ENCODE measurements at regions not wholly inside any gene's neighbourhood (a gene's known extent, or its start where the extent isn't known, plus 50 kb on each side); places are given as distances from the start of the nearest gene placed in this dataset.

DNA sequence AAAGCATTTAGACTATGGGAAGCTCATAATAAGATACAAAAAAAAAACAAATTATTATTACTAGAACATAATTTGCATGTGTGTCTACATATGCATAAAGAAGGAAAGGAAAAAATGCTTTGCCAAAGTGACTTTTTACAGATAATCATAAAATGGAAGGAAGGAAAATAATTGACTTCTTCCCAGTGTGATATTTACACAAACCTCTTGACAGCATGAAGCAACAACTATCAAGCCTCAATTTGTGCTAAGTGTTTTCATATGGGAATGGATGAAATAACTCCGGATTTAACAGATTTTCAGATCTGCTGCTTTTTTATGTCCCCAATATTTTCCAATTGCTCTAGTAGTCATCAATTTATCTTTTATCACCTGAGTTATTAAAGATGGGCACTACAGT, 275.9 kb upstream of the REG3G start:
- Histone ChIP-seq H4K91ac (ENCODE audit: insufficient read depth, low read depth, low read length) (no peak overlapping the region), H3K9me1 (ENCODE audit: insufficient read depth, low read length) (no peaks in the 10 kb centered on the region), H3K9ac (ENCODE audit: low read depth, low read length) (no peak overlapping the region), H2BK5ac (ENCODE audit: low read depth, low read length, poor library complexity, severe bottlenecking) (no peak overlapping the region), H3K56ac (ENCODE audit: extremely low read depth, insufficient read depth, low read length) (no peak overlapping the region), H3K36me3 (ENCODE audit: control insufficient read depth, insufficient read depth, low read length) (no peaks in the 10 kb centered on the region), H2BK20ac (ENCODE audit: low read depth, low read length) (no peak overlapping the region), H3K4me1 (ENCODE audit: control insufficient read depth, insufficient read depth, low read length) (no peaks in the 10 kb centered on the region), H2AFZ (replicated peaks; ENCODE audit: low read length, poor library complexity) (no peak overlapping the region), H2BK120ac (ENCODE audit: low read depth, low read length) (no peak overlapping the region), H3K23ac (ENCODE audit: low read depth, low read length) (no peak overlapping the region), H3K4me3 (ENCODE audit: insufficient read depth, low read depth, low read length) (no peak overlapping the region), H4K5ac (ENCODE audit: low read depth, low read length) (no peak overlapping the region), H3K4me2 (ENCODE audit: low read depth, low read length) (no peak overlapping the region), H4K8ac (ENCODE audit: low read depth in 2 of 2, low read length in 2 of 2) (no peak overlapping the region), H4K20me1 (ENCODE audit: insufficient read depth, low read length) (no peaks in the 10 kb centered on the region), H3K27ac (ENCODE audit: insufficient read depth, low read length) (no peak overlapping the region), H3K27me3 (ENCODE audit: control insufficient read depth, insufficient read depth, low read length) (no peaks in the 10 kb centered on the region), H3K4ac (ENCODE audit: low read depth, low read length) (no peak overlapping the region), H3K79me1 (ENCODE audit: low read depth in 1 of 2, low read length in 2 of 2) (no peaks in the 10 kb centered on the region), H3K14ac (replicated peaks; ENCODE audit: low read depth, low read length) (no peak overlapping the region), H3K18ac (ENCODE audit: low read depth, low read length) (no peak overlapping the region), H2AK5ac (ENCODE audit: low read depth, low read length) (no peak overlapping the region), H2BK15ac (ENCODE audit: low read depth, low read length) (no peak overlapping the region), H2AK9ac (replicated peaks; ENCODE audit: low read depth, low read length, poor library complexity) (no peak overlapping the region), H3K9me3 (ENCODE audit: control insufficient read depth, insufficient read depth, low read length) (no peaks in the 10 kb centered on the region)
- in situ Hi-C loops (cut with MboI; ENCODE audit: low sequenced_read_pairs) = no loop called here
- no peak for DNase-seq
- dilution Hi-C loops (cut with HindIII; ENCODE audit: low sequenced_read_pairs, unreplicated experiment) = no loop called here
- TF ChIP-seq RFX5 (IDR thresholded peaks at IDR 0.05; ENCODE audit: low read depth, low read length) (no peak), RCOR1 (IDR thresholded peaks at IDR 0.05; ENCODE audit: insufficient replicate concordance, low read length) (no peak), USF2 (IDR thresholded peaks at IDR 0.05; ENCODE audit: low read depth, low read length) (no peak), SMC3 (IDR thresholded peaks at IDR 0.05; ENCODE audit: low read depth, low read length) (no peak), CTCF (conservative IDR thresholded peaks at IDR 0.05; ENCODE audit: low read depth, low read length) (no peak), RAD21 (IDR thresholded peaks at IDR 0.05; ENCODE audit: low read length) (no peak), FOS (IDR thresholded peaks at IDR 0.05; ENCODE audit: low read depth, low read length) (no peak), MAFK (IDR thresholded peaks at IDR 0.05; ENCODE audit: low read depth, low read length) (no peak), MAZ (IDR thresholded peaks at IDR 0.05; ENCODE audit: borderline replicate concordance, low read depth, low read length) (no peak), CEBPB (IDR thresholded peaks at IDR 0.05; ENCODE audit: low read depth, low read length) (no peak), BHLHE40 (IDR thresholded peaks at IDR 0.05; ENCODE audit: low read depth, low read length) (no peak), MXI1 (IDR thresholded peaks at IDR 0.05; ENCODE audit: borderline replicate concordance, low read depth, low read length) (no peak), POLR2A (IDR thresholded peaks at IDR 0.05; ENCODE audit: low read depth, low read length) (no peak), CHD1 (IDR thresholded peaks at IDR 0.05; ENCODE audit: low read depth, low read length) (no peak)
- TF ChIP-seq, protein P1, sequence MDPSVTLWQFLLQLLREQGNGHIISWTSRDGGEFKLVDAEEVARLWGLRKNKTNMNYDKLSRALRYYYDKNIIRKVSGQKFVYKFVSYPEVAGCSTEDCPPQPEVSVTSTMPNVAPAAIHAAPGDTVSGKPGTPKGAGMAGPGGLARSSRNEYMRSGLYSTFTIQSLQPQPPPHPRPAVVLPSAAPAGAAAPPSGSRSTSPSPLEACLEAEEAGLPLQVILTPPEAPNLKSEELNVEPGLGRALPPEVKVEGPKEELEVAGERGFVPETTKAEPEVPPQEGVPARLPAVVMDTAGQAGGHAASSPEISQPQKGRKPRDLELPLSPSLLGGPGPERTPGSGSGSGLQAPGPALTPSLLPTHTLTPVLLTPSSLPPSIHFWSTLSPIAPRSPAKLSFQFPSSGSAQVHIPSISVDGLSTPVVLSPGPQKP (IDR thresholded peaks at IDR 0.05; ENCODE audit: borderline replicate concordance, low read depth, low read length) = no peak
- POLR2A ChIA-PET (ENCODE audit: unreplicated experiment) = no interaction called here
- WGBS, 2 experiments (ENCODE audit: extremely low coverage in 2 of 2, insufficient read length in 1 of 2) = no CpG with 5 or more reads among the region's 1 CpG
- no TSS peak for BruUV-seq (replicated peaks)
- CTCF ChIA-PET = no interaction called here
- intact Hi-C loops (cut with micrococcal nuclease) = no loop called here
- ATAC-seq (ENCODE audit: low read depth) = no peak

All from IMR-90 (cell line).